GM12878 (cell line): ENCODE measurements at regions not wholly inside any gene's neighbourhood (a gene's known extent, or its start where the extent isn't known, plus 50 kb on each side); places are given as distances from the start of the nearest gene placed in this dataset.
A peak's percentile ranks its signal among the peaks of the same experiment; 100 is the strongest.

Experiments used
- ATAC-seq: fragments of 200-7000 bp; cut with Tn5 transposase; 3 replicates; pipeline ENCODE4 v1.9.1; 2020; ENCODE audit warnings: mild to moderate bottlenecking, moderate library complexity
- BruUV-seq: library from RNA; stranded (reverse); fragments of 400-500 nt; replicated peaks from 2 replicates; lab custom pipeline; 2021; lab: Mats Ljungman, UMichigan
- CTCF ChIA-PET: fragments of 300-600 bp; sonication (Branson Sonifier 250); formaldehyde crosslinking; extraction: SDS; loops from one replicate; lab custom pipeline; 2021; ENCODE audit warnings: inconsistent platforms; lab: Yijun Ruan, JAX
- POLR2A ChIA-PET: fragments of 350-600 bp; formaldehyde crosslinking; extraction: SDS; loops from one replicate; lab custom pipeline; 2021; ENCODE audit warnings: inconsistent platforms; lab: Charles Lee
- RAD21 ChIA-PET: fragments of 300-600 bp; sonication (Branson Sonifier 250); formaldehyde crosslinking; loops from one replicate; lab custom pipeline; 2023; ENCODE audit warnings: antibody characterized with exemption; ENCODE audit not compliant: unreplicated experiment; lab: Charles Lee
- SMC1A ChIA-PET: fragments of 300-600 bp; sonication (Branson Sonifier 250); formaldehyde crosslinking; loops from one replicate; lab custom pipeline; 2023; ENCODE audit not compliant: unreplicated experiment, uncharacterized antibody; lab: Charles Lee
- DNase-seq: peaks from one replicate; pipeline ENCODE4 v3.0.0-alpha.2; 2011; ENCODE audit warnings: low read depth, low spot score
- FAIRE-seq: peaks from 3 replicates; lab custom pipeline; 2011; peaks lifted over from hg19 to GRCh38; lab: Jason Lieb, UNC
- H2AFZ ChIP-seq: 2 replicates; pipeline ENCODE4 v1.6.0; 2011; ENCODE audit warnings: low read depth, low read length, control low read depth; ENCODE audit not compliant: control insufficient read depth
- H3K27ac ChIP-seq: 2 replicates; pipeline ENCODE4 v1.5.1; 2011; ENCODE audit warnings: control low read depth; ENCODE audit not compliant: control insufficient read depth, insufficient read depth
- H3K27me3 ChIP-seq, 2 experiments: replicated peaks in 1 of 2; 2 replicates each; pipeline versions ENCODE4 v1.6.0 to v1.6.1; 2011; ENCODE audit warnings: low read length in 1 of 2; ENCODE audit not compliant: control insufficient read depth in 2 of 2, insufficient read depth in 2 of 2
- H3K36me3 ChIP-seq, 2 experiments: 2 replicates each; pipeline ENCODE4 v1.5.1; 2011; ENCODE audit warnings: low read length in 1 of 2; ENCODE audit not compliant: control insufficient read depth in 2 of 2, insufficient read depth in 2 of 2
- H3K4me1 ChIP-seq: 2 replicates; pipeline ENCODE4 v1.6.1; 2011; ENCODE audit warnings: mild to moderate bottlenecking, low read length, moderate library complexity, mixed read lengths; ENCODE audit not compliant: control insufficient read depth, insufficient read depth
- H3K4me2 ChIP-seq: 2 replicates; pipeline ENCODE4 v1.6.0; 2011; ENCODE audit warnings: control low read depth; ENCODE audit not compliant: control insufficient read depth, insufficient read depth
- H3K4me3 ChIP-seq: fragments of 200-600 bp; sonication (generic); 2 replicates; pipeline ENCODE4 v1.5.1; 2016
- H3K79me2 ChIP-seq: 2 replicates; pipeline ENCODE4 v1.6.0; 2011; ENCODE audit warnings: low read length; ENCODE audit not compliant: control insufficient read depth, insufficient read depth
- H3K9ac ChIP-seq: 2 replicates; pipeline ENCODE4 v1.8.0; 2011; ENCODE audit warnings: low read length, control low read depth, mixed read lengths; ENCODE audit not compliant: control insufficient read depth, insufficient read depth
- H3K9me3 ChIP-seq: replicated peaks from 3 replicates; pipeline ENCODE4 v1.5.1; 2011; ENCODE audit warnings: mild to moderate bottlenecking, low read length; ENCODE audit not compliant: control insufficient read depth, insufficient read depth
- H4K20me1 ChIP-seq: 2 replicates; pipeline ENCODE4 v1.6.0; 2011; ENCODE audit not compliant: control insufficient read depth, insufficient read depth
- CTCF ChIP-seq, 3 experiments: IDR thresholded peaks in 2 of 3; conservative IDR thresholded peaks in 1 of 3; 2 replicates each; pipeline ENCODE4 v1.5.1; 2011; ENCODE audit warnings: low read depth in 3 of 3, low read length in 3 of 3, mild to moderate bottlenecking in 3 of 3, control low read depth in 2 of 3, moderate library complexity in 2 of 3, inconsistent platforms in 1 of 3, mixed read lengths in 1 of 3; ENCODE audit not compliant: control insufficient read depth in 2 of 3, insufficient read depth in 1 of 3; ENCODE audit errors: extremely low read depth in 1 of 3
- MTA3 ChIP-seq: IDR thresholded peaks from 2 replicates; pipeline ENCODE4 v1.6.1; 2012; ENCODE audit warnings: low read length, inconsistent platforms, borderline replicate concordance
- PAX8 ChIP-seq: fragments of 450-650 bp; IDR thresholded peaks from 2 replicates; pipeline ENCODE4 v1.6.1; 2017; ENCODE audit warnings: mild to moderate bottlenecking, moderate library complexity
- POU2F2 ChIP-seq: IDR thresholded peaks from 3 replicates; pipeline ENCODE4 v1.6.1; 2011; ENCODE audit warnings: low read depth, mild to moderate bottlenecking, low read length, borderline replicate concordance
- RAD21 ChIP-seq: IDR thresholded peaks from 2 replicates; pipeline ENCODE4 v1.6.1; 2011; ENCODE audit warnings: mild to moderate bottlenecking, low read depth, low read length, moderate library complexity; ENCODE audit not compliant: insufficient read depth
- SMC3 ChIP-seq: IDR thresholded peaks from 2 replicates; pipeline ENCODE4 v1.6.1; 2011; ENCODE audit warnings: low read length, improper control_type of control experiment, borderline replicate concordance
- WGBS: methylation state at CpG from one replicate; pipeline ENCODE4 v1.1.6; 2016; ENCODE audit warnings: low lambda C conversion rate; ENCODE audit not compliant: insufficient replicate concordance, insufficient coverage; ENCODE audit errors: missing lambda C conversion rate; 5-methylcytosine and 5-hydroxymethylcytosine counted together
- in situ Hi-C: fragments of 300-500 bp; cut with MboI; formaldehyde crosslinking; loops from 9 replicates; pipeline ENCODE4 v1.14.3; 2018; ENCODE audit warnings: mixed read lengths
- intact Hi-C: fragments of 100-400 bp; cut with micrococcal nuclease; formaldehyde crosslinking; loops from one replicate; pipeline ENCODE4 v1.14.2; 2022; ENCODE audit not compliant: unreplicated experiment

GRCh38 chr2:211035548-211036185 is 479.3 kb downstream of the CPS1 start:
- Histone ChIP-seq H3K27ac (no peak overlapping the region), H3K4me2 (no peak overlapping the region), H3K27me3 (no peaks in the 10 kb centered on the region), H3K9me3 (no peaks in the 10 kb centered on the region), H2AFZ (no peak overlapping the region), H4K20me1 (no peaks in the 10 kb centered on the region), H3K9ac (no peak overlapping the region), H3K4me3 (no peak overlapping the region), H3K36me3 (no peaks in the 10 kb centered on the region), H3K79me2 (no peaks in the 10 kb centered on the region), H3K4me1 (no peaks in the 10 kb centered on the region)
- DNase-seq (no peak), ATAC-seq (peak; percentile 65), FAIRE-seq (no peak)
- intact Hi-C loops: loop anchor here (1.0 kb wide), 1 partner anchor 418 kb away; no protein-coding TSS in a partner anchor
- BruUV-seq: no TSS peak
- SMC1A ChIA-PET: interaction anchor here (1.0 to 1.9 kb wide), 4 partner anchors 122 to 533 kb away, joined by 3 to 9 read pairs (median 5); no protein-coding TSS in a partner anchor
- CTCF ChIA-PET: interaction anchor here (0.5 to 1.9 kb wide), 16 partner anchors 9 to 594 kb away, joined by 3 to 14 read pairs (median 4); no protein-coding TSS in a partner anchor
- RAD21 ChIA-PET: interaction anchor here (0.6 to 1.3 kb wide), 3 partner anchors 9 to 533 kb away, joined by 3 to 5 read pairs (median 3); no protein-coding TSS in a partner anchor
- in situ Hi-C loops: no loop called here
- POLR2A ChIA-PET: no interaction called here
- 4% methylated on average over 4 of the region's 4 CpGs for WGBS
- peak; percentile 50 to 61 (median 50) for TF ChIP-seq CTCF (IDR thresholded peaks at IDR 0.05 in 2 of 3, conservative IDR thresholded peaks at IDR 0.05 in 1 of 3; ENCODE audit: control insufficient read depth in 2 of 3, extremely low read depth in 1 of 3, insufficient read depth in 1 of 3, low read depth in 3 of 3, low read length in 3 of 3)
- TF ChIP-seq POU2F2: peak; percentile 50; the same call in 1 of the 3 replicates
- peak; percentile 50 for TF ChIP-seq RAD21
- TF ChIP-seq SMC3: peak; percentile 60; the same call in 1 of the 2 replicates
- no peak for TF ChIP-seq MTA3
- no peak for TF ChIP-seq PAX8
